ENCODE measurements at regions not wholly inside any gene's neighbourhood (a gene's known extent, or its start where the extent isn't known, plus 50 kb on each side); places are given as distances from the start of the nearest gene placed in this dataset.
A peak's percentile ranks its signal among the peaks of the same experiment; 100 is the strongest.
"Not testable (repeated sequence)": the region's sequence is repeated elsewhere in the genome, so short reads cannot be mapped to it uniquely, and the experiment has no call there.

DNA sequence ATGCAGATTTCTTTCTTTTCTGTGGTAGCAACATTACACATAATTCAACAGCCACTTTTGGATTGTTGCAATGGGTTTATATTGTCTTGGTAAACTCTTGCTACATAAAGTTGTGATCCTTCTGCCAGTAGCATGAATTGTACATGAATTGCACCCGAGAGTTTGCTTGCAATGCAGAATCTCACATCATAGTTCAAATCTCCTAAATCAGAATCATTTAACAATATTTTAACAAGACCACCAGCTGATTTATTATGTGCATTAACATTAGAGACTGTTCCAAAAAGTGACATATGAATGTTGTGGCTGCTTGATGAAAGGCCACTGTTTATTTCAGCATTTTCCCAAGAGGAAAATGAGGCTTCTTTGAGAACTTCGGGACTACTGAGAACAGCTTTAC is 1491.8 kb upstream of the NUDT12 start:
- no peak for DNase-seq (ENCODE audit: low read depth in 2 of 2)

GRCh38 chr5:105042623-105043022 is 1480.0 kb upstream of the NUDT12 start:
- no peak for DNase-seq (ENCODE audit: low read depth in 2 of 2)

DNA sequence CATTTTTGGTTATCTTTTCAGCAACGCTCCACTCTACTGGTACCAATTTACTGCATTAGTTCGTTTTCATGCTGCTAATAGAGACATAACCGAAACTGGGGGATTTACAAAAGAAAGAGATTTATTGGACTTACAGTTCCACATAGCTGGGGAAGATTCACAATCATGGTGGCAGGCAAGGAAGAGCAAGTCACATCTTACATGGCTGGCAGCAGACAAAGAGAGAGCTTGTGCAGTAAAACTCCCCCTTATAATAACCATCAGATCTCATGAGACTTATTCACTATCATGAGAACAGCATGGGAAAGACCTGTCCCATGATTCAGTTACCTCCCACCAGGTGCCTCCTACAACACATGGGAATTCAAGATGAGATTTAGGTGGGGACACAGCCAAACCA is 1474.2 kb upstream of the NUDT12 start:
- not testable (repeated sequence) for DNase-seq (ENCODE audit: low read depth in 2 of 2)

DNA sequence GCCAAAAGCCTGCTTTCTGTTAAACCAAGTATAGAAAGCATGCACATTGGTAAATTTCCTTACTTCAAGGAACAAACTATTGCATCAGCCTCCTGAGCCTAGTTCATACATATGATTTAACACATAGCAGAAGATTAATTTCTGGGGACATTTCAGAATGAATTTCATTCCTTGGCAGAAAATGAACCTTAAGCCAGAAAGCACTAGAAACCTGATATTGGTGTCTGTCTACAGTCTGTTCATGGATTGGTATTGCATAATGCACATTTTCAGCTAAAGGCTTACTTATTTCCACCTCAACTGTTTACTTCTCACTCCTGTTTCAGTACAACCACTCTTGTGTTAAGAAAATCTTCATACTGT is 1471.8 kb upstream of the NUDT12 start:
- DNase-seq (ENCODE audit: low read depth in 2 of 2): peak; percentile 31 to 39

GRCh38 chr5:105033637-105034400 is 1471.2 kb upstream of the NUDT12 start:
- no peak for DNase-seq (ENCODE audit: low read depth in 2 of 2)

GRCh38 chr5:105032917-105033316 is 1470.3 kb upstream of the NUDT12 start:
- DNase-seq (ENCODE audit: low read depth in 2 of 2): no peak

GRCh38 chr5:105030153-105030552 is 1467.6 kb upstream of the NUDT12 start:
- DNase-seq (ENCODE audit: low read depth in 2 of 2): no peak

GRCh38 chr5:105015098-105015497 is 1452.5 kb upstream of the NUDT12 start:
- DNase-seq (ENCODE audit: low read depth in 2 of 2): no peak

GRCh38 chr5:104998572-104998971 is 1436.0 kb upstream of the NUDT12 start:
- no peak for DNase-seq (ENCODE audit: low read depth in 2 of 2)

DNA sequence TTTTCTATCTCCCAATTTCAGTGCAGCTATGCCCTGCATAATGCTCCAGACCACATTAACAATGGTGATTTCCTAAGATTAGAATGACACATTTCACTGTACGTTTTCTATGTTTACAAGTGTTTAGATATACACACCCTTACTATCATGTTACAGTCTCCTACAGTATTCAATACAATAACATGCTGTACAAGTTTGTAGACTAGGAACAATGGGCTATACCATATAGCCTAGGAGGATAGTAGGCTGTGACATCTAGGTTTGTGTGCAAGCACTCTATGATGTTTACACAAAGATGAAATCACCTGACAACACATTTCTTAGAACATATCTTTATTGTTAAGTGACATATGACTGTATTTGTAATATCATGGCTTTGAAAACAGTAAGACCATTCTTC is 1435.6 kb upstream of the NUDT12 start:
- no peak for DNase-seq (ENCODE audit: low read depth in 2 of 2)

- no peak for DNase-seq (ENCODE audit: low read depth in 2 of 2)
These were observed 1424.5 kb upstream of the NUDT12 start for GRCh38 chr5:104987074-104987473.

DNA sequence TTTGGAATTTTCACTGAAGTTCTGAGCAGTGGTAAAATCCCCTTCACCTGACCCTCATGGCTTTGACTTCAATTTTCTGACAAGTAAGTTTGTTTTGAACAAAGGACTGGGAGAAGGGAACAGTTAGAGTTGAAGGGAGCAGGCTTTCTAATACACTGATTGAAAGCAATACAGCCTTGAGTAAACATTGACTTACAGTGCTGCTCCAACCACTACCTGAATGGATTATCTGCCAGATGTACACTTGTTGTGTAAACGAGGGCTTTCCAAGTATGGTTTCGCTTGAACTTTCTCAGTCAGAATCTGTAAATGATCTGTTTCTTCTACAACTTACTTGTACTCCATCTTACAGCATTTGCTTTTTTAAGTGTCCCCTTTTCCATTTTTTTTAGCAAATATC is 1414.9 kb upstream of the NUDT12 start:
- DNase-seq (ENCODE audit: low read depth in 2 of 2): no peak

DNA sequence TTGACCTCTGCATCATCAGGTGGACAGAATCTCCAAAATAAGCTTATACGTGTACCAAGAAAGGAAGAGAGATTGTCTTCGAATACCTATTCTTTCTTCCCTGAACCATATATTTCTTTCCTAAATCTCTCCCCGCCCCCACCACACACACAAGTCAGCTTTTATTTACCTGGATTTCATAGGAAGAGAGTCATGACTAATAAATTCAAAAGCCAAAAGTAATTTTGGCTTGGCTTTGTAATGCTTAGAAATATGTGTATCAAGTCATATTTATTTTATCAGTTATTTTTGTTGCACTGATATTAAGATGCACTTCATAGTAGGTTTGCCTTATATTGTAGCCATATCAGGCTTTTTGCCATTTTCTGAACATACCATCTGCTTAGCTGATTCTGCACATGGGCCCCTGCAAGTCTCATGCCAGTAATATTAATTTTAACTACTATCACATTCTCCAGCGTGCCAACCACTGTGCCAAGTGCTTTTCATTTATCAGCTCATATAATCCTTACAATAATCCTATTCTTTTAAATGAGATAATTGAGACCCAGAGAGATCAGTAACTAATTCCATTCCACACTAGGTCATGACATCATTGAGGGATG is 1405.3 kb upstream of the NUDT12 start:
- no peak for DNase-seq (ENCODE audit: low read depth in 2 of 2)

DNA sequence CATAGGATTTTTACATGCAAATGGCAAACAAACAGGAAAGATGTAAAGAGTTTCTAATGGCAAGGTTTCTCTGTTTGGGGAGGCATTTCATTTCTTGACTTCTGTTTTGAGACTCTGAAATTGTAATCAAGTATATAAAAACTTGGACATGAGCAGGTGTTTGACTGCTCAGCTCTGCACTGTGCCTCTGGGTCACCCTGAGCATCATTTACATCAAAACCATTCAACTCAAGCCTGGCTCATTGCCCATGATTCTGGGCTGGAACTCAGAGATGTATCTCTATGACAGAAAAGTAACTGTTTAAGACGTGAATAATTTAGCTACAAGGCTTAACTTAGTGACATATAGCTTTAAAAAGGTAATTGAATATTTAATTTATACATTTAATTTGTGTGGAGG is 1402.4 kb upstream of the NUDT12 start:
- DNase-seq (ENCODE audit: low read depth in 2 of 2): no peak

- no peak for DNase-seq (ENCODE audit: low read depth in 2 of 2)
These were observed 1392.9 kb upstream of the NUDT12 start for GRCh38 chr5:104955479-104955878.

DNA sequence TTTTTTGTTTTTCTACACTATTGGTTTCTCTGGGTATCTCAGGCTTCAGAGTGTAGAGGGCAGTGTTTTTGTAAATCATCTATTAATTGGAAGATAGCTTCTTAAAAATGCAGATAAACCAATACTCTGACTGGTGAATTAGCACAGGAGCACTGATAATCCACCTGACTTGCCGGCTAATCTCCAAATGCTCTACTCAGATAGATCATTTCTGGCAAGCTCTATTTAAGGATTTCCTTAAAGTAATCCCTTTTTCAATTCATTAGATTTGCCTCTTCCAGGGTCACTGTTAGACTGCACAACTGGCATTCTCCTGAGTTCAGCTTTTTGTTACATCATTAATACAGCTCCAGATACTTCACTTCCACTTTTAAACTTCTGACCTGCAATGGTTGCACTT is 1390.3 kb upstream of the NUDT12 start:
- no peak for DNase-seq (ENCODE audit: low read depth in 2 of 2)

DNA sequence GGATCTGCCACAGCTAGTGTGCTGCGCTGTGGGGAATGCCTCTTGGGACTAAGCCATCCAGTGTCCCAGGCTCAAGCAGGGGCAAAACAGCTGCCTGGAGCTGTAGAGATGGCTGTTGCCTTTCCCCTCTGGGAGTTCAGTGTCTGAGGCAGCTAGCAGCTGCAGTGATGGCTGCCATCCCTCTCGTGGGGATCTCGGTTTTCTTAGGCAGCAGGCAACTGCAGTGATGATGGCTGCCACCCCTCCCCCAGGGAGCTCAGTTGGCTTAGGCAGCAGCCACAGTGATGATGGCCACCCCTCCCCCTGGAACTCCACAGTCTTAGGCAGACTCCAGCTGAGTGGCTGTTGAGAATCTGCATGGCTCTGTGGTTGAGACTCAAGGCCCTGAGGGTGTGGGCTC is 1389.2 kb upstream of the NUDT12 start:
- no peak for DNase-seq (ENCODE audit: low read depth in 2 of 2)

- no peak for DNase-seq (ENCODE audit: low read depth in 2 of 2)
These were observed 1384.5 kb upstream of the NUDT12 start for GRCh38 chr5:104947076-104947475.

DNA sequence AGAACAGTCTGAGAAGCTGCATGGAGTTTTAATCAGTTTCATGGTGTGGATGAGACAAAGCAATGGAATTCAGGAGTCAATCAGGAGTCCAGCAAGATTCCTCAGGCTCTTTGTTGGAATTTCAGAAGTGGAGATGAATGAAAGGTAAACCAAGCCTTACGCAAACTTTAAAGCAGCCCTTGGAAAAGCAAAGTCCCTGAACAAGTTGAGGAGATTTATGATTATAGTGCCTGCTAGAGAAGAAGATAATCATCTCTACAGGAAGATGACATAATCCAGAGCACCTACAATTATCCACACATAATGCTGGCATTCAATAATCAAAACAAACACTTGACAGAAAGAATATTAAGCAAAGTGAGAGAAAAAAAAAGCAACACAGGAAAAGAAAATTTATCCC is 1380.1 kb upstream of the NUDT12 start:
- no peak for DNase-seq (ENCODE audit: low read depth in 2 of 2)

DNA sequence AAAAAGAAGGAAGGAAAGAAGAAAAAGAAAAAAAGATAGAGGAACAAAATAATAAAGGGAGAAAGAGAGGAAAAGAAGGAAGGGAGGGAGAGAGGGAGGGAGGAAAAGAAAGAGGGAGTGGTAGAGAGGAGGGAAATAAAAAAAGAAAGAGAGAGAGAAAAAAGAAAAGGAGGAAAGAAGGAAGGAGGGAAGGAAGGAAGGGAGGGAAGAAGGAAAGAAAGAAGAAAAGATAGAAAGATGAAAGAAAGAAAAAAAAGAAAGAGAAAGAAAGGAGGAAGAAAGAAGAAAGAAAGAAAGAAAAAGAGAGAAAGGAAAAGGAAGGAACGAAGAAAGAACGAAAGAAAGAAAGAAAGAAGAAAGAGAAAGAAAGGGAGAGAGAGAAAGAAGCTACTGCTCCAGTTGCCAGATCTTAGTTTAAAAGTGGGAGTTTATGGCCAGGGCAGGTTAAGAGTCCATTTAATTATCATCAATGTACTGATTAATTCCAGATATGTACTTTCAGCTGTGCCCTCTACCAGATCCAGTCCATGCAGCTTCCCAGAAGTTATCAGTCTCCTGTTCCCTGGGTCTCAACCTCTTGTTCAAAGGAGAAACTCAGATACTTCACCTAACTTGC is 1378.5 kb upstream of the NUDT12 start:
- DNase-seq (ENCODE audit: low read depth in 2 of 2): no peak

DNA sequence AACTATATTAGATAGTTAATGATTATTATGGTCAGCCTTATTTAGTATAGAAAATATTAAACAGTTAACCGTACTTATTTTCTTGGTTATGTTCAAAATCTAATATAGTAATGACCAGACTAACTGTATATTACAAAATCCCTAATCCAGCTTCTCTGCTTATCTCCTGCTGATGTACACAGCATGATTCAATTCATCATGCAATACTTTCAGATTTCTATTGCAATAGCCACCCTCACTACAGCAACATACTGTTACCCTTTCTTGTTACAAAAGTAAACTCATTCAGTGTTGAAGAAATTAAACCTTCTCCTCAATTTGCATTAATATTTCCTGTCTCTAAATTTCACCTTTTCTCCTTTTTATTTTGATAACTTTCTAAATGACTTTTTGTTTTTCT is 1375.0 kb upstream of the NUDT12 start:
- no peak for DNase-seq (ENCODE audit: low read depth in 2 of 2)

- no peak for DNase-seq (ENCODE audit: low read depth in 2 of 2)
These were observed 1369.8 kb upstream of the NUDT12 start for GRCh38 chr5:104932431-104932830.

GRCh38 chr5:104928906-104929520 is 1366.4 kb upstream of the NUDT12 start:
- no peak for DNase-seq (ENCODE audit: low read depth in 2 of 2)

Measured in fibroblast of skin of left biceps (primary cell).